T47D (cell line): ENCODE measurements at regions not wholly inside any gene's neighbourhood (a gene's known extent, or its start where the extent isn't known, plus 50 kb on each side); places are given as distances from the start of the nearest gene placed in this dataset.
"Not testable (repeated sequence)": the region's sequence is repeated elsewhere in the genome, so short reads cannot be mapped to it uniquely, and the experiment has no call there.

Experiments used
- DNase-seq, 2 experiments: peaks; one replicate each; pipeline versions ENCODE4 v3.0.0 to v3.0.0-alpha.2; 2011 to 2012; ENCODE audit warnings: low read depth in 1 of 2, low spot score in 1 of 2
- JUND ChIP-seq: IDR thresholded peaks from 2 replicates; pipeline ENCODE4 v1.6.1; 2012; ENCODE audit warnings: low read depth
- in situ Hi-C: cut with HindIII; loops from 2 replicates; pipeline ENCODE4 v1.10.0; 2016; ENCODE audit warnings: low sequenced_read_pairs, low pct_unique_long_range_greater_than_20kb

GRCh38 chr14:71770431-71770830 lies 161.8 kb upstream of the RGS6 start:
- in situ Hi-C loops: no loop called here
- TF ChIP-seq JUND: no peak
- no peak for DNase-seq

- in situ Hi-C loops, DNase-seq: not testable (repeated sequence)
These were observed 160.8 kb upstream of the RGS6 start for GRCh38 chr14:71771421-71771820.

- in situ Hi-C loops, DNase-seq: not testable (repeated sequence)
These were observed 160.2 kb upstream of the RGS6 start for GRCh38 chr14:71771996-71772395.

GRCh38 chr14:71773898-71774481 lies 158.2 kb upstream of the RGS6 start:
- no peak for DNase-seq
- in situ Hi-C loops: no loop called here
- no peak for TF ChIP-seq JUND

GRCh38 chr14:71776471-71777360 lies 155.5 kb upstream of the RGS6 start:
- TF ChIP-seq JUND: no peak
- in situ Hi-C loops: no loop called here
- no peak for DNase-seq

GRCh38 chr14:71780075-71780474 lies 152.2 kb upstream of the RGS6 start:
- in situ Hi-C loops: no loop called here
- no peak for TF ChIP-seq JUND
- no peak for DNase-seq

- DNase-seq: no peak
- in situ Hi-C loops: no loop called here
- TF ChIP-seq JUND: no peak
These were observed 151.4 kb upstream of the RGS6 start for GRCh38 chr14:71780822-71781221.

GRCh38 chr14:71783088-71783487 lies 149.1 kb upstream of the RGS6 start:
- no peak for TF ChIP-seq JUND
- peak in 1 of 2 experiments; percentile 99 for DNase-seq
- in situ Hi-C loops: no loop called here

- in situ Hi-C loops: no loop called here
- no peak for TF ChIP-seq JUND
- DNase-seq: peak; percentile 42 to 76
These were observed 148.4 kb upstream of the RGS6 start for GRCh38 chr14:71783786-71784185.

GRCh38 chr14:71789005-71789404 lies 143.2 kb upstream of the RGS6 start:
- no peak for DNase-seq
- in situ Hi-C loops: no loop called here
- no peak for TF ChIP-seq JUND

- DNase-seq: no peak
- no peak for TF ChIP-seq JUND
- in situ Hi-C loops: no loop called here
These were observed 132.4 kb upstream of the RGS6 start for GRCh38 chr14:71799841-71800240.

- DNase-seq: no peak
- no peak for TF ChIP-seq JUND
- in situ Hi-C loops: no loop called here
These were observed 131.4 kb upstream of the RGS6 start for GRCh38 chr14:71800878-71801277.

- in situ Hi-C loops: no loop called here
These were observed 128.5 kb upstream of the RGS6 start for GRCh38 chr14:71803539-71804260.

More at GRCh38 chr14:71803539-71804260, 128.5 kb upstream of the RGS6 start:
- DNase-seq: no peak
- TF ChIP-seq JUND: no peak
